CD4-positive, alpha-beta T cell treated with Interferon alpha-2 for 1 hour (primary cell): ENCODE measurements at regions not wholly inside any gene's neighbourhood (a gene's known extent, or its start where the extent isn't known, plus 50 kb on each side); places are given as distances from the start of the nearest gene placed in this dataset.
A peak's percentile ranks its signal among the peaks of the same experiment; 100 is the strongest.

ENCODE experiments used
- DNase-seq, 2 donors: peaks; one replicate each; pipeline ENCODE4 v3.0.0-alpha.2; 2020 to 2022

- DNase-seq: no peak
Measured at GRCh38 chr11:109815500-109816150, 277.6 kb upstream of the ZC3H12C start.

GRCh38 chr11:109818290-109818689 is 274.9 kb upstream of the ZC3H12C start:
- DNase-seq: no peak

GRCh38 chr11:109819410-109819809 is 273.8 kb upstream of the ZC3H12C start:
- no peak for DNase-seq

GRCh38 chr11:109821511-109821910 is 271.7 kb upstream of the ZC3H12C start:
- no peak for DNase-seq

- DNase-seq: no peak
Measured at GRCh38 chr11:109822436-109823102, 270.6 kb upstream of the ZC3H12C start.

GRCh38 chr11:109828387-109828786 is 264.8 kb upstream of the ZC3H12C start:
- DNase-seq: no peak

GRCh38 chr11:109838026-109838425 is 255.2 kb upstream of the ZC3H12C start:
- DNase-seq: no peak

- DNase-seq: no peak
Measured at GRCh38 chr11:109845437-109845836, 247.8 kb upstream of the ZC3H12C start.

GRCh38 chr11:109847621-109848020 is 245.6 kb upstream of the ZC3H12C start:
- DNase-seq: no peak

GRCh38 chr11:109849051-109849450 is 244.1 kb upstream of the ZC3H12C start:
- DNase-seq: no peak

- no peak for DNase-seq
Measured at GRCh38 chr11:109849946-109850345, 243.2 kb upstream of the ZC3H12C start.

GRCh38 chr11:109851780-109852390 is 241.3 kb upstream of the ZC3H12C start:
- no peak for DNase-seq

GRCh38 chr11:109853156-109853776 is 239.9 kb upstream of the ZC3H12C start:
- peak in 1 of 2 donors; percentile 11 for DNase-seq

- DNase-seq: no peak
Measured at GRCh38 chr11:109854731-109855130, 238.5 kb upstream of the ZC3H12C start.

- no peak for DNase-seq
Measured at GRCh38 chr11:109856928-109857327, 236.3 kb upstream of the ZC3H12C start.

GRCh38 chr11:109857637-109858036 is 235.6 kb upstream of the ZC3H12C start:
- DNase-seq: no peak

GRCh38 chr11:109858152-109858551 is 235.0 kb upstream of the ZC3H12C start:
- no peak for DNase-seq

GRCh38 chr11:109859045-109859724 is 234.0 kb upstream of the ZC3H12C start:
- DNase-seq: no peak

GRCh38 chr11:109862835-109863234 is 230.4 kb upstream of the ZC3H12C start:
- no peak for DNase-seq

- no peak for DNase-seq
Measured at GRCh38 chr11:109864151-109864661, 229.0 kb upstream of the ZC3H12C start.

- DNase-seq: no peak
Measured at GRCh38 chr11:109864834-109865547, 228.2 kb upstream of the ZC3H12C start.

- DNase-seq: no peak
Measured at GRCh38 chr11:109865548-109866186, 227.5 kb upstream of the ZC3H12C start.
